Panc1 (cell line): ENCODE measurements at regions not wholly inside any gene's neighbourhood (a gene's known extent, or its start where the extent isn't known, plus 50 kb on each side); places are given as distances from the start of the nearest gene placed in this dataset.

ENCODE experiments used
- CTCF ChIP-seq: fragments of 450-650 bp; IDR thresholded peaks from 2 replicates; pipeline ENCODE4 v1.5.1; 2017; ENCODE audit warnings: mild to moderate bottlenecking
- REST ChIP-seq, 2 experiments: IDR thresholded peaks; 2 replicates each; pipeline ENCODE4 v1.6.1; 2011 to 2012; ENCODE audit warnings: low read depth in 2 of 2, control low read depth in 1 of 2, low read length in 1 of 2, mild to moderate bottlenecking in 1 of 2, moderate library complexity in 1 of 2; ENCODE audit not compliant: insufficient read depth in 1 of 2

GRCh38 chr6:155549928-155550327, 94.3 kb upstream of the NOX3 start:
- no peak for TF ChIP-seq REST (IDR thresholded peaks at IDR 0.05; ENCODE audit: insufficient read depth in 1 of 2, low read depth in 2 of 2, low read length in 1 of 2)
- TF ChIP-seq CTCF: no peak
